SK-N-MC (cell line): ENCODE measurements at regions not wholly inside any gene's neighbourhood (a gene's known extent, or its start where the extent isn't known, plus 50 kb on each side); places are given as distances from the start of the nearest gene placed in this dataset.
"Not testable (repeated sequence)": the region's sequence is repeated elsewhere in the genome, so short reads cannot be mapped to it uniquely, and the experiment has no call there.

Experiments
- DNase-seq: peaks from one replicate; pipeline ENCODE4 v3.0.0-alpha.2; 2011; ENCODE audit warnings: low read depth, low spot score
- H3K27ac ChIP-seq: fragments of 200-600 bp; sonication (generic); 2 replicates; pipeline ENCODE4 v1.5.1; 2016; ENCODE audit warnings: mixed run types
- H3K36me3 ChIP-seq: fragments of 200-600 bp; sonication (generic); 2 replicates; pipeline ENCODE4 v1.6.1; 2017; ENCODE audit warnings: antibody characterized with exemption, low read length, mixed read lengths; ENCODE audit not compliant: insufficient read depth
- H3K4me3 ChIP-seq: fragments of 200-600 bp; sonication (generic); 2 replicates; pipeline ENCODE4 v1.5.1; 2016
- H3K9ac ChIP-seq: fragments of 200-600 bp; sonication (generic); 2 replicates; pipeline ENCODE4 v1.8.0; 2017; ENCODE audit warnings: mixed run types, mixed read lengths; ENCODE audit not compliant: insufficient read length
- H3K9me3 ChIP-seq: fragments of 200-600 bp; sonication (generic); 2 replicates; pipeline ENCODE4 v1.6.1; 2017; ENCODE audit warnings: low read depth, mild to moderate bottlenecking, antibody characterized with exemption, low read length, moderate library complexity, mixed read lengths
- EZH2 ChIP-seq: fragments of 200-600 bp; sonication (generic); IDR thresholded peaks from one replicate; pipeline ENCODE4 v1.6.1; 2017; ENCODE audit warnings: antibody characterized with exemption
- FOXP2 ChIP-seq: optimal IDR thresholded peaks from 2 replicates; pipeline ENCODE3; 2011; ENCODE audit warnings: mild to moderate bottlenecking, moderate library complexity; ENCODE audit not compliant: insufficient read depth; ENCODE audit errors: extremely low read length, control extremely low read depth
- POLR2AphosphoS5 ChIP-seq: IDR thresholded peaks from 2 replicates; pipeline ENCODE4 v1.6.1; 2012; ENCODE audit warnings: mild to moderate bottlenecking, low read depth, low read length, borderline replicate concordance

DNA sequence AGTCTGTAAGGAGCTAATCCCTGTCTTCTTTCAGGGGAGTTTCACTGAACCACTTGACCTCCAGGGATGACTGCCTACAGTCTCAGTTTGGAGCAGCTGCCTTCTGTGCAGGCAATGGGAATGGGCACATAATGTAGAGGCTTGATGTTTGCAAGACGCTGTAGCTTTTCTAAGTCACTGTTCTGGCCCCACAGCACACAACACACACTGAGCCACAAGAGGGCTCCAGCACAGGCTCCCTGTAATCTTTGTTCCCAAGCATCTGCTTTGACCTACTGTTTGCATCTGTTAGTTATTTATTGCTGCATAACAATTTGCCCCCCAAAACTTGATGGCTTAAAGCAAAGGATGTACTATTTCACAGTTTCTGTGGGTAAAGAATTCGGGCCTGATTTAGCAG, 419.0 kb upstream of the ASIC2 start:
- H3K9ac ChIP-seq, result no peak overlapping the region
- H3K36me3 ChIP-seq, result no peaks in the 10 kb centered on the region
- no peak for TF ChIP-seq POLR2AphosphoS5
- no peak overlapping the region for H3K27ac ChIP-seq
- no peak overlapping the region for H3K4me3 ChIP-seq
- no peaks in the 10 kb centered on the region for H3K9me3 ChIP-seq
- DNase-seq, result no peak

DNA sequence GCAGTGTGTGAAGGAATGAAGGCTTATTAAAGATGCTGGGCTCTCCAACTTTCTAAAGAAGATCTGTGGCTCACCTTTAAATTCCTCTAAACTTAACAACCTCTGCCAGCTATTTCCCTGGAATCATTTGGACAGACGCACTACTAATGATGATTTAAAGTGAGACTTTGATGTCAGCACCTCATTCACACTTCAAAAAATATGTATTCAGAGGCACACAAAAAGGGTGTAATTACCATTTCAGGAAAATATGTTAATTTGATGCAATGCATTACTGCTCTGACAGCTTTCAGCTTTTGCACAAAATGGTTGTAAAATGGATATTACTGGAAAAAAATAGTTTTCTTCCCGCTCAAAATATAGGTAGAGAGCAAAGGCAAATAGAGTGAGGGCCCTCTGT, 423.9 kb upstream of the ASIC2 start:
- no peaks in the 10 kb centered on the region for H3K9me3 ChIP-seq
- TF ChIP-seq POLR2AphosphoS5 (no peak), EZH2 (no peak), FOXP2 (no peak)
- no peak overlapping the region for H3K9ac ChIP-seq
- H3K27ac ChIP-seq, result no peak overlapping the region
- DNase-seq, result no peak
- no peak overlapping the region for H3K4me3 ChIP-seq
- no peaks in the 10 kb centered on the region for H3K36me3 ChIP-seq

DNA sequence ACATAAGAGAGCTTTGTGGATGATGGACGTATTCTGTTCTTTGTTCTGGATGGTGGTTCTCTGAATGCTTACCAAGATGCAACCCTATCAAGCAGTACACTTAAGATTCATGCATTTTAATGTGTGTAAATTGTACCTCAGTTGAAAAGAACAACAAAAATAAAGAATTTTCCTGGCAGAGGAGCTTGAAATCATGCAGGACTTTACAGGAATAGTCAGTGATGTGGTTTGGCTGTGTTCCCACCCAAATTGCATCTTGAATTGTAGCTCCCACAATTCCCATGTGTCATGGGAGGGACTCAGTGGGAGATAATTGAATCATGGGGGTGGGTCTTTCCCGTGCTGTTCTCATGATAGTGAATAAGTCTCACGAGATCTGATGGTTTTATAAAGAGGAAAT, 430.6 kb upstream of the ASIC2 start:
- not testable (repeated sequence) for H3K36me3 ChIP-seq, DNase-seq, H3K9ac ChIP-seq, H3K27ac ChIP-seq, H3K9me3 ChIP-seq, H3K4me3 ChIP-seq

DNA sequence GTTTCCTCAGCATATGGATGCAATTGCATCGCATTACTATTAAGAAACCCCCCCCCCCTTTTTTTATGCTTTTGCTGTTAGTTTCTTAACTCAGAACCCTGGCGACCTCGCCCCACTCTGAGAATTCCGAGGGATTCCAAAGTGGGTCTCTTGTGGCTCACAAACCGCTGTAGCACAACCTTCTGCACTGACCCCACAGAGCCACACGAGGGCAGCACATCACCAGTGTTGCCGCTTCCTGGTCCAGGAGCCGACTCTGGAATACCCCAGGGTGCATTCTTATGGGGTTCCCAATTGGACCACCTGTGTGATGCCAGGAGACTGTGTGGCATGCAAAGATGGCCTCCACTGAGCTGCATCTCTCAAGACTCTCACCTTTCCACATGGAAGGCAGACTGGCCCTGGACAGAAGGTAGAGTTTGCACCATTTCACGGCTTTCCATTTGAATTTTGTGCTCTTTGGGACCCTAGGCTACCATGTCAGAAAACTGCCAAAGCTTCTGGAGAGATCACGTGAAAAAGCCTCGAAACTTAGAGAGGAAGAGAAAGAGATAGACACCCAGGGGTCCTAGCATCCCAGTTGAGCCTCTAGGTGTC, 432.7 kb upstream of the ASIC2 start:
- H3K9ac ChIP-seq, result no peak overlapping the region
- TF ChIP-seq FOXP2 (no peak), POLR2AphosphoS5 (no peak), EZH2 (no peak)
- no peak overlapping the region for H3K4me3 ChIP-seq
- no peaks in the 10 kb centered on the region for H3K9me3 ChIP-seq
- DNase-seq, result no peak
- no peak overlapping the region for H3K27ac ChIP-seq
- H3K36me3 ChIP-seq, result no peaks in the 10 kb centered on the region

DNA sequence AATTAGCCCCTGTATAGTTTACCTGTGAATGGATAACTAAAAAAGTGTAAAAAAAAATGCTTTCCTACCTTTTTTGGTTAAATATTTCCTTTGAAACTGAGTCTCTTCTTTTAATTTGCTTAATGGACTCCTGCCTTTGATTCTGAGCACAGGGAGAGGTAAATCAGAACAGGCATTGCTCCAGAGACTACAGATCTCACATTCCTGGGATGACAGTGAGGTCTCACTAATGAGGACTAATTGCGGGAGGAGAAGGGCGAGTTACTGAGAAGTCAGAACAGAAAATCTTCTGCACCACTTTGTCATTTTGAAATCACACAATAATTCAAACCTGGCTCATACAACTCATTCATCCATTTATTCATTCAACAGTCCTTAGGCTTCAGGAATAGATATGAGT, 437.0 kb upstream of the ASIC2 start:
- no peak for TF ChIP-seq FOXP2
- TF ChIP-seq EZH2, result no peak
- no peak for TF ChIP-seq POLR2AphosphoS5
- Histone ChIP-seq H3K9ac (no peak overlapping the region), H3K9me3 (no peaks in the 10 kb centered on the region), H3K4me3 (no peak overlapping the region), H3K36me3 (no peaks in the 10 kb centered on the region), H3K27ac (no peak overlapping the region)
- no peak for DNase-seq

DNA sequence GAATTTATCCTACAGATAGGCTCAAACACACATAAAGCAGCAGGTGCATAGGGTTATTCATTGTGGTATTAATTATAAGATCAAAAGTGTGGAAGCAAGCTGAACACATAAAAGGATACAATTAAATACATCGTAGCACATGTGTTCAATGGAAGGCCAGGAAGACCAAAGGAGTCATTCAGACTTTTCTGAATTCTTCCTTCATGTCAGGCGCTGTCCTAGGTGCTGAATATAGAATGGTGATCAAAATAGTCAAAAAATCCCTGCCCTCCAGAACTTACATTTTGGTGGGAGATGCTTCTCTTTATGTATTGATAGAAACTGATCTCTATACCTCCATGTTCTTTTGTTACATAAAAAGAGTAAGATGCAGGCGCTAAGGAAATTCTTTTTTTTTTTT, 439.0 kb upstream of the ASIC2 start:
- DNase-seq, result no peak
- TF ChIP-seq EZH2, result no peak
- TF ChIP-seq FOXP2, result no peak
- TF ChIP-seq POLR2AphosphoS5, result no peak
- Histone ChIP-seq H3K9ac (no peak overlapping the region), H3K9me3 (no peaks in the 10 kb centered on the region), H3K36me3 (no peaks in the 10 kb centered on the region), H3K27ac (no peak overlapping the region), H3K4me3 (no peak overlapping the region)

DNA sequence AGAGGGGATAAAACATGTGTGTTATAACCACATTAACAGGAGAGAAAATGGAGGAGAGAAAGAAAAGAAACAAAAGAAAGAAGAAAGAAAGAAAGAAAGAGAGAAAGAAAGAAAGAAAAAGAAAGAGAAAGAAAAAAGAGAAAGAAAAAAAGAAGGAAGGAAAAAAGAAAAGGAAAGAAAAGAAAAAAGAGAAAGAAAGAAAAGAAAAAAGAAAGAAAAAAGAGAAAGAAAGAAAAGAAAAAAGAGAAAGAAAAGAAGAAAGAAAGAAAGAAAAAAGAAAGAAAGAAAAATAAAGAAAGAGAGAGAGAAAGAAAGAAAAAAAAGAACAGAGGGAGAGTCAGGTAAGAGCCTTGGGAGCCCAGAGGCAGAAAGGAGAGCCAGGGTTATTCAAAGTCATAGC, 446.6 kb upstream of the ASIC2 start:
- Histone ChIP-seq H3K9ac (no peak overlapping the region), H3K27ac (no peak overlapping the region), H3K36me3 (no peaks in the 10 kb centered on the region), H3K4me3 (no peak overlapping the region), H3K9me3 (no peaks in the 10 kb centered on the region)
- TF ChIP-seq EZH2 (no peak), FOXP2 (no peak), POLR2AphosphoS5 (no peak)
- DNase-seq, result no peak

DNA sequence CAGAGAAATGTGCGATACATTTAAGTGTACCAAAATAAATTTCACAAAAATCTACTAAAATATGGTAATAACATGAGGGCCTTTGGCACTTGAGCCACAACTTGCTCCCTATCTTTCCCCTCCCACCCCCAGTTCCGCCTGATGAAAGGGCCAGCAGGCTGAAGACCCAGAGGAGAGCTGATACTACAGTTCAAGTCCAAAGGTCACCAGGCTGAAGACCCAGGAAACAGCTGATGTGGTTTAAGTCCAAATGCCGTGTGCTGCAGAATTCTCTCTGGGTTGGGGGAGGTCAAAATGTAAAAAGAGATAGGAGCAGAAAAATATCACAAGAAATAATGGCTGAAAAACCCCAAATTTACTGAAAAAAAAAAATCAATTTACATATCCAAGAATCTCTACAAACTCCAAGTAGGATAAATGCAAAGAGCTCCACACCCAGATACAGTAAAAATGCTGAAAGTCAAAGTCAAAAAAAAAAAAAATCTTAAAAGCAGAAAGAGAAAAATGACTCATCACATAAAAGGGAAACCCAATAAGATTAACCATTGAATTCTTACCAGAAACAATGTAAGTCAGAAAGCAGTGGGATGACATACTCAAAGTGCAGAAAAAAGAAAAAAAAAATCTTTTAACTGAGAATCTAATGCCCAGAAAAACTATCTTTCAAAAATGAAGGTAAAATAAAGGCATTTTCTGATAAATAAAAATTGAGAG, 452.1 kb upstream of the ASIC2 start:
- no peak for DNase-seq
- H3K4me3 ChIP-seq, result no peak overlapping the region
- H3K27ac ChIP-seq, result no peak overlapping the region
- H3K9me3 ChIP-seq, result no peaks in the 10 kb centered on the region
- no peaks in the 10 kb centered on the region for H3K36me3 ChIP-seq
- no peak for TF ChIP-seq POLR2AphosphoS5
- no peak for TF ChIP-seq FOXP2
- TF ChIP-seq EZH2, result no peak
- H3K9ac ChIP-seq, result no peak overlapping the region

DNA sequence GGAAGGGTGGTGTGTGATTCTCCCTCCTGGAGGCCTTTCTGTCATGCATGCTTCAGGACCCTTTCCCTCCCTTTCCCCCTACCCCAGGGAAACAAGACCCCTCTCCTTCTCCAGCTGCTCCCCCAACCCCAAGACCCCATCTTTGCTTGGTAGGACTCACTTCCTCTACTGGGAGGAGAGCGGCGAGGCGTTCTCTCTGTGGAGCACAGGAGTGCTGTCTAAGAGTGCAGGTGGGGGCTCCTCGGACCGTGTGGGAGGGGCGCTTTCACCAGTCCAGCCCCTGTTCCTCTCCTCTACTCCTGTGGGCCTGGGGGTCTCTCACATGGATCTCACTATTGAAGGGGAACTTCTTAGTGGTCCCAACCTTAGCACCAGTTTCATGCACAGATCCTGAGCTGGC, 456.1 kb upstream of the ASIC2 start:
- Histone ChIP-seq H3K36me3 (no peaks in the 10 kb centered on the region), H3K9me3 (no peaks in the 10 kb centered on the region), H3K27ac (no peak overlapping the region), H3K4me3 (no peak overlapping the region), H3K9ac (no peak overlapping the region)
- TF ChIP-seq EZH2, result no peak
- TF ChIP-seq POLR2AphosphoS5, result no peak
- no peak for TF ChIP-seq FOXP2
- DNase-seq, result no peak
